Caco-2 (cell line): ENCODE measurements at regions not wholly inside any gene's neighbourhood (a gene's known extent, or its start where the extent isn't known, plus 50 kb on each side); places are given as distances from the start of the nearest gene placed in this dataset.

Experiments used
- BruUV-seq: library from RNA; stranded (reverse); fragments of 400-500 nt; replicated peaks from 2 replicates; lab custom pipeline; 2021; lab: Mats Ljungman, UMichigan
- CTCF ChIA-PET: fragments of 300-600 bp; sonication (Branson Sonifier 250); formaldehyde crosslinking; loops from one replicate; lab custom pipeline; 2022; ENCODE audit warnings: antibody characterized with exemption; lab: Charles Lee
- POLR2A ChIA-PET: fragments of 300-600 bp; sonication (Branson Sonifier 250); formaldehyde crosslinking; loops from one replicate; lab custom pipeline; 2022; ENCODE audit warnings: antibody characterized with exemption; lab: Charles Lee
- DNase-seq, 2 experiments: peaks; one replicate each; pipeline versions ENCODE4 v3.0.0 to v3.0.0-alpha.2; 2020 to 2022
- H3K27me3 ChIP-seq: replicated peaks from 2 replicates; pipeline ENCODE4 v1.6.0; 2011; ENCODE audit warnings: low read length; ENCODE audit not compliant: control insufficient read depth, insufficient read depth
- H3K36me3 ChIP-seq: 2 replicates; pipeline ENCODE4 v1.5.1; 2011; ENCODE audit warnings: low read length; ENCODE audit not compliant: control insufficient read depth, insufficient read depth
- H3K4me1 ChIP-seq: fragments of 250-450 bp; sonication (Bioruptor Pico); 2 replicates; pipeline ENCODE4 v1.5.1; 2020; ENCODE audit warnings: mild to moderate bottlenecking
- H3K4me3 ChIP-seq: 2 replicates; pipeline ENCODE4 v1.5.1; 2011; ENCODE audit warnings: low read depth, mild to moderate bottlenecking, control low read depth, low read length
- H3K9me3 ChIP-seq: fragments of 250-450 bp; sonication (Bioruptor Pico); 2 replicates; pipeline ENCODE4 v1.5.1; 2020; ENCODE audit warnings: mild to moderate bottlenecking, moderate library complexity
- H3K27ac Mint-ChIP-seq: one replicate; pipeline ENCODE4 v1.8.0; 2022; ENCODE audit warnings: mixed read lengths; ENCODE audit not compliant: unreplicated experiment
- H3K27me3 Mint-ChIP-seq: one replicate; pipeline ENCODE4 v1.8.0; 2022; ENCODE audit warnings: mixed read lengths; ENCODE audit not compliant: insufficient read depth, unreplicated experiment
- H3K36me3 Mint-ChIP-seq: one replicate; pipeline ENCODE4 v1.8.0; 2022; ENCODE audit warnings: mild to moderate bottlenecking, mixed read lengths; ENCODE audit not compliant: insufficient read depth, unreplicated experiment
- H3K4me1 Mint-ChIP-seq: one replicate; pipeline ENCODE4 v1.8.0; 2022; ENCODE audit warnings: low read depth, mixed read lengths; ENCODE audit not compliant: unreplicated experiment
- H3K4me3 Mint-ChIP-seq: one replicate; pipeline ENCODE4 v1.8.0; 2022; ENCODE audit warnings: mild to moderate bottlenecking, moderate library complexity, mixed read lengths; ENCODE audit not compliant: unreplicated experiment
- H3K9me3 Mint-ChIP-seq: one replicate; pipeline ENCODE4 v1.8.0; 2022; ENCODE audit warnings: mixed read lengths; ENCODE audit not compliant: unreplicated experiment
- intact Hi-C: fragments of 100-400 bp; cut with micrococcal nuclease; formaldehyde crosslinking; loops from one replicate; pipeline ENCODE4 v1.10.0; 2022; ENCODE audit not compliant: unreplicated experiment
- TF ChIP-seq, protein P1 (sequence below), 2 experiments: fragments of 200-600 bp in 1 of 2; IDR thresholded peaks; 1 replicate in 1 of 2; 2 replicates in 1 of 2; pipeline versions ENCODE4 v1.5.1 to v1.8.0; 2011 to 2022; ENCODE audit warnings: antibody characterized with exemption in 1 of 2, control low read depth in 1 of 2, inconsistent platforms in 1 of 2, low read depth in 1 of 2, low read length in 1 of 2, mild to moderate bottlenecking in 1 of 2, moderate library complexity in 1 of 2; ENCODE audit not compliant: insufficient read depth in 1 of 2, severe bottlenecking in 1 of 2, unreplicated experiment in 1 of 2

DNA sequence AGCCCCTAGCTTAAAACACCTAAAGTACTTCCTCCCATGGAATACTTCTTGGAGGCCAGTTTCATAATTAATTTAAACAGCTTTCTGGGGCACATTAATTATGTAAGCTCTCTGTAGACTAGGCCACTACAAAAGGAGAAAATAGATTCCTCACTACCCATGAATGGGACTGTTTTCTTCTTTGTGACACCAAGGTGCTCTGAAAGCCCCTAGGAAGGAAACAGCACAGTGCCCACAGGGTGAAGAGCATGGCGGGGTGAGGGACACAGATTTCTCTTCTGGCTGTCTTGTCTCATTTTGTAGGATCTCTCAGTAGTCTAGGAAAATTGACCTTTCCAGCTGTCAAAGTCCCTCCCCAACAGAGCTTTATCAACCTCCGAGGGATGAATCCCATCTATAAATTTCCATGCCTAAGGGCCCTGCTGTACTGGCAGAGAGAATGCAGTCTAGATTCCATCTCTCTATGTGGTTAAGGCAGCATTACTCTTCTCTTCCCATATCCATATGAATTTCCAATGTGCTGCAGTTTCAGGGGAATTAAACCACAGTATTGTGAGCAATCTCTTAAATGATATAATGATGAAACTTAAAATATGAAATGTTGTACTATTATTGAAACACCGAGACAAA, 183.6 kb upstream of the GRIP1 start:
- Mint-ChIP-seq H3K27me3 (peaks cover 11% of the 10 kb centered on the region), H3K4me1 (no peaks in the 10 kb centered on the region), H3K36me3 (no peaks in the 10 kb centered on the region), H3K4me3 (no peak overlapping the region), H3K27ac (no peak overlapping the region), H3K9me3 (no peaks in the 10 kb centered on the region)
- ChIA-PET CTCF (no interaction called here), POLR2A (no interaction called here)
- Histone ChIP-seq H3K36me3 (no peaks in the 10 kb centered on the region), H3K9me3 (no peaks in the 10 kb centered on the region), H3K4me3 (no peak overlapping the region), H3K27me3 (no peaks in the 10 kb centered on the region), H3K4me1 (no peaks in the 10 kb centered on the region)
- intact Hi-C loops: no loop called here
- no peak for DNase-seq
- BruUV-seq: no TSS peak
- TF ChIP-seq, protein P1, sequence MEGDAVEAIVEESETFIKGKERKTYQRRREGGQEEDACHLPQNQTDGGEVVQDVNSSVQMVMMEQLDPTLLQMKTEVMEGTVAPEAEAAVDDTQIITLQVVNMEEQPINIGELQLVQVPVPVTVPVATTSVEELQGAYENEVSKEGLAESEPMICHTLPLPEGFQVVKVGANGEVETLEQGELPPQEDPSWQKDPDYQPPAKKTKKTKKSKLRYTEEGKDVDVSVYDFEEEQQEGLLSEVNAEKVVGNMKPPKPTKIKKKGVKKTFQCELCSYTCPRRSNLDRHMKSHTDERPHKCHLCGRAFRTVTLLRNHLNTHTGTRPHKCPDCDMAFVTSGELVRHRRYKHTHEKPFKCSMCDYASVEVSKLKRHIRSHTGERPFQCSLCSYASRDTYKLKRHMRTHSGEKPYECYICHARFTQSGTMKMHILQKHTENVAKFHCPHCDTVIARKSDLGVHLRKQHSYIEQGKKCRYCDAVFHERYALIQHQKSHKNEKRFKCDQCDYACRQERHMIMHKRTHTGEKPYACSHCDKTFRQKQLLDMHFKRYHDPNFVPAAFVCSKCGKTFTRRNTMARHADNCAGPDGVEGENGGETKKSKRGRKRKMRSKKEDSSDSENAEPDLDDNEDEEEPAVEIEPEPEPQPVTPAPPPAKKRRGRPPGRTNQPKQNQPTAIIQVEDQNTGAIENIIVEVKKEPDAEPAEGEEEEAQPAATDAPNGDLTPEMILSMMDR (IDR thresholded peaks at IDR 0.05; ENCODE audit: insufficient read depth in 1 of 2, low read depth in 1 of 2, low read length in 1 of 2, severe bottlenecking in 1 of 2, unreplicated experiment in 1 of 2): no peak

DNA sequence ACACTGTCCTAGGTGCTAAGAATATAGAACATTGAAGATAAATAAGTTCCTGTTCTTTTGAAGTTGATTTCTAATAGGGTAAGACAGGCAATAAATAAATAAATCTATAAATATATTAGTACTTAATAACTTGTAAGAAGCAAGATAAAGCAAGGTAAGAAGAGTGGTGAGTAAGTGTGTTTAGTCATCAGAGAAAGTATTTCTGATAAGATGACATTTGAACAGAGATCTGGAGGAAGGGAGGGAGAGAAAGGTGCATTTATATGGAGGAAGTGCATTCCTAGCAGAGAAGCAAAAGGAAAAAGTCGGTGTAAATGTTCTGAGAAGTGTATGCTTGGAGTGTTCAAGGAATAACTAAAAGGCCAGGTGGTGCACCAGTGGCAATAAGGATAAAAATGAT, 184.4 kb upstream of the GRIP1 start:
- no peak overlapping the region for H3K4me3 Mint-ChIP-seq
- no peaks in the 10 kb centered on the region for H3K36me3 ChIP-seq
- H3K4me1 ChIP-seq: no peaks in the 10 kb centered on the region
- H3K27me3 ChIP-seq: no peaks in the 10 kb centered on the region
- H3K9me3 Mint-ChIP-seq: no peaks in the 10 kb centered on the region
- no peak overlapping the region for H3K27ac Mint-ChIP-seq
- no peaks in the 10 kb centered on the region for H3K36me3 Mint-ChIP-seq
- intact Hi-C loops: no loop called here
- TF ChIP-seq, protein P1 (IDR thresholded peaks at IDR 0.05; ENCODE audit: insufficient read depth in 1 of 2, low read depth in 1 of 2, low read length in 1 of 2, severe bottlenecking in 1 of 2, unreplicated experiment in 1 of 2): no peak
- POLR2A ChIA-PET: no interaction called here
- CTCF ChIA-PET: no interaction called here
- DNase-seq: no peak
- no TSS peak for BruUV-seq
- H3K4me1 Mint-ChIP-seq: no peaks in the 10 kb centered on the region
- H3K9me3 ChIP-seq: no peaks in the 10 kb centered on the region
- H3K27me3 Mint-ChIP-seq: peaks cover 11% of the 10 kb centered on the region
- no peak overlapping the region for H3K4me3 ChIP-seq

DNA sequence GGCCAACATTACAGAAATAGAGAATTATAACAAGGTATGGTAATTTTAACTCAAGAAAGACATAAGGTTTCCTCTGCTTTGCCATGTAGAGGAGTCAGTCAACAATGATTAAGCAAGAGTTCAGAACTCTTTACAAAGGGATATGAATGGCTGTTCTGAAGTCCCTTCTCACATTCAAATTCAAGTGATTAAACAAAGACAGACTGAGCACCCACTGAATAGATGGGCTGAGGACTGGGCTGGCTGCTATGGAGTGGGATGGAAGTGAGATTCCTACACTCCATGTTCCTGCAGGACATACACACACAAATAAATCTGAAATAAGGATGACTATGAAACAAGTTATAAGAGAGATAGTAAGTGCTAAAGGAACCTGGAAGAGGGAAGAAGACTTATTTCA, 199.0 kb upstream of the GRIP1 start:
- no peak for DNase-seq
- no peaks in the 10 kb centered on the region for H3K4me1 Mint-ChIP-seq
- intact Hi-C loops: no loop called here
- H3K9me3 Mint-ChIP-seq: no peaks in the 10 kb centered on the region
- Histone ChIP-seq H3K4me1 (no peaks in the 10 kb centered on the region), H3K4me3 (no peak overlapping the region), H3K9me3 (no peaks in the 10 kb centered on the region), H3K27me3 (no peaks in the 10 kb centered on the region), H3K36me3 (no peaks in the 10 kb centered on the region)
- no TSS peak for BruUV-seq
- TF ChIP-seq, protein P1 (IDR thresholded peaks at IDR 0.05; ENCODE audit: insufficient read depth in 1 of 2, low read depth in 1 of 2, low read length in 1 of 2, severe bottlenecking in 1 of 2, unreplicated experiment in 1 of 2): no peak
- H3K4me3 Mint-ChIP-seq: no peak overlapping the region
- peaks cover 10% of the 10 kb centered on the region for H3K27me3 Mint-ChIP-seq
- CTCF ChIA-PET: no interaction called here
- H3K27ac Mint-ChIP-seq: no peak overlapping the region
- POLR2A ChIA-PET: no interaction called here
- no peaks in the 10 kb centered on the region for H3K36me3 Mint-ChIP-seq
